GM21515 (cell line): ENCODE measurements at regions not wholly inside any gene's neighbourhood (a gene's known extent, or its start where the extent isn't known, plus 50 kb on each side); places are given as distances from the start of the nearest gene placed in this dataset.

Source experiments
- ATAC-seq: cut with Tn5 transposase; IDR thresholded peaks from one replicate; pipeline ENCODE4 v1.9.1; 2021; ENCODE audit not compliant: unreplicated experiment

DNA sequence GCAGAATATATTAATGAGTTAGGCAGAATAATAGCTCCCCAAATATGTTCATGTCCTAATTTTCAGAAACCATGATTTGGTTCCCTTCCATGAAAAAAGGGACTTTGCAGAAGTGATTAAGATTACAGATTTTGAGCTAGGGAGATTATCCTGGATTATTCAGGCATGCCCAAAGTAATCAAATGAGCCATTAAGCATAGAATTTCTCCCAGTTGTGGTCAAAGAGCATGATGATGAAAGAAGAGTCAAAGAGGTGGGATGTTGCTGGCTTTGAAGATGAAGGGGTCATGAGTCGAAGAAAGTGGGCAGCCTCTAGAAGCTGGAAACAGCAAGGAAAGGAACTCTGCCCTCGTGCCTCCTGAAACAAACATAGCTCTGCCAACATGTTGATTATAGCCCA, 254.2 kb upstream of the CDIN1 start:
- ATAC-seq: no peak

DNA sequence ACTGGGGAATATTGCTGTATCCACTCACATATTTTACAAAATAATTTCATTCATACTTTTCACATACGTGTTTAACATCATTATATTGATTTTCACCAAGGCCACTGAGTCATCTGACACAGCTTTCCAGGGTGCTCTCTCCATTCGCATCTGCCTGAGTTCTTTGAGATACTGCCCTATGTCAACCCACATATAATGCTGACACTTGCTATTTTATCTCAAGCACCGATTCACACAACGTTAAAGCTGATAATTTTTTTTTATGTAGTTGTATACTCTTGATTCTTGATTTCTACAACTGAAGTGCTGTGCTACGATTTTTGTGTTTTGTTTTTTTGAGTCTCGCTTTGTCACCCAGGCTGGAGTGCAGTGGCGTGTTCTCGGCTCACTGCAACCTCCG, 249.8 kb upstream of the CDIN1 start:
- no peak for ATAC-seq

DNA sequence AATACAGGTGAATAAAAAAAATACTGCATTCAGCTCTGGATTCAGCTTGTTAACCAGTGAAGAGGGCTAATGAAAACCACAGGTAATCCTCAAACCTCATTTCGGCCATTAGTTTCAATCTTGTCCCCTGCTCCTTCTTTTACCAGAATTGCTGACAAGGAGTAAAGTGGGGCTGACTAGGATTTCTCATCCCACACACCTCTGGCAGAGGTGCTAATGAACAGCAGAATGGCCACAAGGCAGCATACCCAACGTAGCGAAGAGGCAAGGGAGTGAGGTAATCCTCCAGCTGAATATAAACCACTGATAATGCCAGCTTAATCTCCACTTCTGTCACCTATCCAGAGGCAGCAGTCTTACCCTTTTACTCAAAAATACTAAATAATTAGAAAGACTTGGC, 248.8 kb upstream of the CDIN1 start:
- no peak for ATAC-seq

DNA sequence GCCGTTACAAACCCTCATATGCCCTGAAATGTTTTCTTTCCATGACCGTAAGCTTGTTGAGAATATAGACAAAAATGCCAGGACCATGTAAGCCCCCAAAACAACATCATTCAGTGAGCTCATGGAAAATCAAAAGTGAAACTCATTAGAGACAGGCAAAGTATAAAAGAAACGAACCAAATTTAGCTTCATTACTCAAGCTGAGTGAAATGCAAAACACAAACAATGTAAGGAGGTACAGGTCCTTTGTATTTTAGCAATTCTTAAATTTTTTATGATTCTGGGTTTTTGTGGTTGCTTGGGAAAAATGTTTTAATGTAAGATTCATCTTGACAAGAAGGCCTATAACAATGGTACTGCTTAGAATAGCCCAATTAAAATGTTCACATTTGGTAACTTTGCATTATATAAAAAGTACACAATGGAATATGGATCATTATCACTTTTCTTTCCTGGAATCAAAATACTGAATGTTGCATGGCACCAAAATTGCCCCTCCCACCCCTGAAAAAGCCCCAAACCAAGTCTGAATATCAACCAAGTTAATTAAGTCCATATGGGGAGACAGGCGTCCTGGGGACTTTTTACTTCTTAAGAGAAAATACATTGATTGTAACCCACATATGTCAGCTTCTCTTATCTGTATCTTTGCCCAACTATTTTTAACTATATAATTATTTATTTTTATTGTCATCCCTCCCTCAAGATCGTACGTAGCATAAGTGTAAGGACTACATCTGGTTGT, 247.7 kb upstream of the CDIN1 start:
- ATAC-seq: no peak

DNA sequence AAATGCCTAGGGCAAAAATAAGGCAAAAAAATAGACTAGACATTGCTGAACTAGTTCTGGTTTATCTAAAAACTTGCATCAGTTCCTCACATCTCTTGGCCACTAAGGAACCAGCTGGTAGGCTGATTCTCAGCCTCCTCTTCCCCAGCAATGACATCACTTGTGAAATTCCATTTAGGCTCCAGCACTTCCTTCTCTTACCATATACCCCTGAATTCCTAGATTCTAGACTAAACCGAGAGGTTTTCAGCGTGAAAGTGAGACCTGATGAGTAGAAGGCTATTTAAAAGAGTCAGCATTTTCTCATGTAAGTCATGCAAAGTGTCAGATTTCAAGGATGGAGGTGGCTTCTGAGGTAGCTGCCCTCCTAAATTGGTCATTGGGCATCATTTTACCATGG, 247.1 kb upstream of the CDIN1 start:
- ATAC-seq: no peak

GRCh38 chr15:36332896-36333295, 246.5 kb upstream of the CDIN1 start:
- no peak for ATAC-seq

GRCh38 chr15:36334059-36334458, 245.4 kb upstream of the CDIN1 start:
- no peak for ATAC-seq

- no peak for ATAC-seq
Observed at GRCh38 chr15:36335224-36335623, 244.2 kb upstream of the CDIN1 start.

- ATAC-seq: no peak
Observed at GRCh38 chr15:36335659-36336058, 243.8 kb upstream of the CDIN1 start.

DNA sequence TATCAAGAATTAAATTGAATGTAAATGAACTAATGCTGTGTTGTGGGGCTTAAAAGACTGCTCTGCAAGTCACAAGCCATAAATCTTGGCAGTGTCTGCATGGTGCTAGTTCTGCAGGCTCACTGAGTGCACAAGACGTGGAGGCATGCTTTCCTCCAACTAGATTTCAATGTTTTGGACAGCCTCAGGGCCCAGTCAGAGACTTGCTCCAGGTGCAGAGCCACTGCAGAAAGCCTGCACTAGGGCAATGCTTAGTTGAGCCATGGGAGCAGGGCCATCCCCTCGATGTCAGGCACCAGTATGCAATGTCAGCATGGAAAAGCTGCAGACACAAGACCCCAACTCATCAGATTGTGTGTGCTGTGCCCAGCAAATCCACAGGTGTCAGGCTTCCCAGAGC, 234.5 kb upstream of the CDIN1 start:
- no peak for ATAC-seq

GRCh38 chr15:36347272-36347858, 232.1 kb upstream of the CDIN1 start:
- no peak for ATAC-seq

- no peak for ATAC-seq
Observed at GRCh38 chr15:36356466-36356865, 223.0 kb upstream of the CDIN1 start.

GRCh38 chr15:36356978-36357601, 222.3 kb upstream of the CDIN1 start:
- no peak for ATAC-seq

- no peak for ATAC-seq
Observed at GRCh38 chr15:36358094-36358493, 221.3 kb upstream of the CDIN1 start.

DNA sequence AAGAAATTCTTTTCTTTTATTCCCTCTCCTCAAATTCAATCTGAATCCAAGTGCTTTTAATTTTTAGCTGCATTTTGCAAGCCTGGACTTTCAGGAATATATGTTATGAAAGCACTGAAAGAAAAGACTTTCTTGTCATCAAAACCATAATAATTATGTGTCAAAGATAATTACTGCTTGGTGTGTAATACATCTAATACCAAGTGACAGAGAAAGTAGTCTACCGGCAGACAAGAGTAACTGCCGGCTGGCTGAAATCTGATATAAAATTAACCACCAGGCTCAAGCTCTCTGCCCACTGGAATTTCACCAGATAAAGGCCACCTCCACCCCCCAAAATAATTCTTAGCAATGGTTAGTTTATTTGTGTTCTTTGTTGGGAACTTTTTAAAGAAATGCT, 220.9 kb upstream of the CDIN1 start:
- no peak for ATAC-seq

DNA sequence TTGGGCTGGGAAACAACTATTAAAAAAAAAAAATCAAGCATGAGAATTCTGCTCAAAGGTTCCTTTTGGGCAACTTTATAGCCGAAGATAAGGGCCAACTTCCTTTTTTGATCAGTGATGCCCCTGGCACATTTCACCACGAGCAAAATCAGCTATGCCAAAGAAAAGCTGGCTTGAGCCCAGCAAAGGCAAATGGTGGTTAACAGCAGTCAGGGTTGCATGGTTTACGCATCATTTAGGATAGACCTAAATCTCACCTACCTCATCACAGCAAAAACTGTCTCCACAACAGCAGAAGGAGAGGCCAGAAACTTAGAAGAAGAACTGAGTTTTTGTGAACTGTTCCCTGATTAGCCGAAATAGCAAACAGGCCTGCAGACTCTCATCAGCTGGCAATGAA, 220.1 kb upstream of the CDIN1 start:
- ATAC-seq: no peak

DNA sequence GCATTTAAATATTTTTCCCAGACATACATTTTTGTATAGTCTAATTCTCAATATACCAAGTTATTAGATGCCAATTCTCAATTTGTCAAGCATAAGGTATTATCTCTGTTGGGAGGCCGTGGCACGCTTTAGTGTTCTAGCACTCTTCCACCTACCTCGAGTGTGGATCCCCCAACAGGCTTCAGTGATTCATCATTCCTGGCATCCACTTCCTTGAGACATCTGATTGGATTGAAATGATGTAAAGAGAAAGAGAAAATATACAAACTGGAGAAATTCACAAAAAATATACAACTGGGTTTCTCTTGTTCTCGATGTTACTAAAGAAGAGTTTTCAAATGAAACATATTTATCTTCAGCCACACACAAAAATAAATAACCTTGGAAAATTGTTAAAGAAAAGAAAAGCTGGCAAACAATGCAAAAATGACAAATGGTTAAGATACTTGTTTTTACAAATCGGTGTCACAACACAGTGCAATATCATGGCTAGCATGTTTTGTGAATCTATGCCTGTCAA, 218.0 kb upstream of the CDIN1 start:
- ATAC-seq: no peak

- no peak for ATAC-seq
Observed at GRCh38 chr15:36362509-36362915, 216.9 kb upstream of the CDIN1 start.

DNA sequence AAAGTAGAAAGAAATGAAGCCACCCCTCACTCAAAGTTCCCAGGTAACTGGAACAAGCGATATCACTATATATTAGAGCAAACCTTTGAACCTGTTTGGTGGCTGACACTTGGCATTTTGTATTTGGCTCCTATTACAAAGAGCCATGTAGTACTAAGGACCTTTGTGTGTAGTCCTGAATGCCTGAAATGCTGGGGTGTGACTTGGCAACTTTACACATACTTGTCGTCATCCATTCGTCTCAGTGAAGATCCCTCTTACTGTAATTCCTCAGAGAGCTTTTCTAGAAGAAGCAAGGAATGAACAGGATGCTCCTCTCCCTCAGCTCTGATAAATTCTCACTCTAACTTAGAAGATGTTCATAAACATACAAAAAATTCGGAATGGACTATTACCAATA, 216.1 kb upstream of the CDIN1 start:
- no peak for ATAC-seq

- no peak for ATAC-seq
Observed at GRCh38 chr15:36364377-36364776, 215.0 kb upstream of the CDIN1 start.

DNA sequence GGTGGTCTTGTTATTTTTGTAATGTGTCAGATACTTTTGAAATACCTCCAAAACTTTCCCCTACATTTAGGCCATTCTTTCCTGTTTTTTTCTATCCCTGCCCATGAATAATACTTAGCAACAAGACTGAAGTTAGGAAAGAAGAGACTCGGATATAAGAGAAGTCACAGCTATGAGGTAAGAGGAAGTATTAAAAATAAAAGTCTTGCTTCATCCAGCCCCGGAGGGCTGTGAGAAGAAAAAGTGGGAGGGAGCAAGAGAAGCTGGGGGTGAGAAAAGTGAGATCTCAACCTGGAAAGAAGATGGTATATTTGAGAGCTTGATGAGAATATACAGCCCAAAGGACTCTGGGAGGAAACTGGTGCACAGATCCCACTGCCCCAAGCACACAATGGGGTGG, 213.5 kb upstream of the CDIN1 start:
- ATAC-seq: no peak

DNA sequence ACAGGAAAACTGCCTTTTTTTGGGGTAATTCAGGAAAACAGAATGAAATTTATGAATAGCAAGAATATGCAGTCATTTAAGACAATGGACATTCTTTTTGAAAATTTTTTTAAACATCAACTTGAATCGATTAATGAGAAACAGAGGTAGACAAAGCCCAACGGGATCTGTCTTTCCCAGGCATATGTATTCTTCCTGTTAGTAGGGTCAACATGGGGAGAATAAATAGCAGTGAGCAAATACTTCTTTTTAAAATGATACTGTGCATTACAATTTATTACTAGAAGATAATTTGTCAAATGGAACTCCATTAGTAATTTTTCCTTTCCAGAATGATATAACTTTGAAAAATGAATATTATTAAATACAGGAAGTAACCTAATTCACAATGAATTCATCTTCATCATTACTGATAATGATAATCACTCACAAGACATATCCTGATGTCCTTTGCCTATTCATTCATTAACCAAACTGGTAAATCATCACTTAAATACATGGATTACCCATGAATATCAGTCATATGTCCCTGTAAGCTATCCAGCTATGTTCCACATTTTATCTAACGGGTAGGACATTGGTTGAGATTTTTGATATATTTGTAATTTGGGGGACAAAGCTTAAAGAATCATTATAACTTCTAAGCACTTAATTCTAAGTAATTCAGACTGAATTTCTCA, 209.2 kb upstream of the CDIN1 start:
- ATAC-seq: no peak
